MM.1S (cell line): ENCODE measurements at regions not wholly inside any gene's neighbourhood (a gene's known extent, or its start where the extent isn't known, plus 50 kb on each side); places are given as distances from the start of the nearest gene placed in this dataset.

Experiments
- EZH2 ChIP-seq: fragments of 300-600 bp; sonication (generic); optimal IDR thresholded peaks from 2 replicates; pipeline ENCODE3; 2017; ENCODE audit warnings: low read depth, mild to moderate bottlenecking, antibody characterized with exemption, low read length, mixed read lengths
- TF ChIP-seq, protein P1 (sequence below): fragments of 300-600 bp; sonication (generic); IDR thresholded peaks from 2 replicates; pipeline ENCODE4 v1.5.1; 2016; ENCODE audit warnings: antibody characterized with exemption, low read length, mixed read lengths

DNA sequence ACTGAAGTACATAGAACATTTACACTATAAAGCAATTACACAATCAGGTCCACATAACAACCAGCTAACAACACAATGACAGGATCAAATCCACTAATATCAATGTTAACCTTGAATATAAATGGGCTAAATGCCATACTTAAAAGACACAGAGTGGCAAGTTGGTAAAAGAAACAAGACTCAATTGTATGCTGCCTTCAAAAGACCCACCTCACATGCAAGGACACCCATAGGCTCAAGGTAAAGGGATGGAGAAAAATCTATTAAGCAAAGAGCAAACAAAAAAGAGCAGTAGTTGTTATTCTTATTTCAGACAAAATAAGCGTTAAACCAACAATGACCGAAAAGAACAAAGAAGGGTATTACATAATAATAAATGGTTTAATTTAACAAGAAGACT is 183.3 kb downstream of the PYDC2 start:
- TF ChIP-seq, protein P1, sequence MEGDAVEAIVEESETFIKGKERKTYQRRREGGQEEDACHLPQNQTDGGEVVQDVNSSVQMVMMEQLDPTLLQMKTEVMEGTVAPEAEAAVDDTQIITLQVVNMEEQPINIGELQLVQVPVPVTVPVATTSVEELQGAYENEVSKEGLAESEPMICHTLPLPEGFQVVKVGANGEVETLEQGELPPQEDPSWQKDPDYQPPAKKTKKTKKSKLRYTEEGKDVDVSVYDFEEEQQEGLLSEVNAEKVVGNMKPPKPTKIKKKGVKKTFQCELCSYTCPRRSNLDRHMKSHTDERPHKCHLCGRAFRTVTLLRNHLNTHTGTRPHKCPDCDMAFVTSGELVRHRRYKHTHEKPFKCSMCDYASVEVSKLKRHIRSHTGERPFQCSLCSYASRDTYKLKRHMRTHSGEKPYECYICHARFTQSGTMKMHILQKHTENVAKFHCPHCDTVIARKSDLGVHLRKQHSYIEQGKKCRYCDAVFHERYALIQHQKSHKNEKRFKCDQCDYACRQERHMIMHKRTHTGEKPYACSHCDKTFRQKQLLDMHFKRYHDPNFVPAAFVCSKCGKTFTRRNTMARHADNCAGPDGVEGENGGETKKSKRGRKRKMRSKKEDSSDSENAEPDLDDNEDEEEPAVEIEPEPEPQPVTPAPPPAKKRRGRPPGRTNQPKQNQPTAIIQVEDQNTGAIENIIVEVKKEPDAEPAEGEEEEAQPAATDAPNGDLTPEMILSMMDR, result no peak
- TF ChIP-seq EZH2, result no peak
